ENCODE measurements at regions not wholly inside any gene's neighbourhood (a gene's known extent, or its start where the extent isn't known, plus 50 kb on each side); places are given as distances from the start of the nearest gene placed in this dataset.

DNA sequence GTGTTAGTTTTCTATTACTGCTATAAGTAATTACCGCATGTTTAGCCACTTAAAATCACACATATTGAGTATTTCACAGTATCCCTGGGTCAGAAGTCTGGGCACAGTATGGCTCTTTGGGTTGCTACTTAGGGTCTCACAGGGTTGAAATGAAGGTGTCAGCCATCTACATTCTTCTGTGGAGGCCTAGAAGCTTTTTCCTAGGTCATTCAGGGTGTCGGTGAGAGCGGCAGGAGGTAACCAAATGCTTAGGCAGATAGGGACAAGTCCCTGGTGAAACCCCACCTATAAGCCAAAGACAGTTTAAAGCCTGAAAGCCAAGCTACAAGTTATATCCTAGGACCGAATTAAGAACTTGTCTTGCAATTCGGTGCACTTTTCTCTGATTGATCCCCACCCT, 856.7 kb downstream of the PCDH17 start:
- TF ChIP-seq, protein P1, sequence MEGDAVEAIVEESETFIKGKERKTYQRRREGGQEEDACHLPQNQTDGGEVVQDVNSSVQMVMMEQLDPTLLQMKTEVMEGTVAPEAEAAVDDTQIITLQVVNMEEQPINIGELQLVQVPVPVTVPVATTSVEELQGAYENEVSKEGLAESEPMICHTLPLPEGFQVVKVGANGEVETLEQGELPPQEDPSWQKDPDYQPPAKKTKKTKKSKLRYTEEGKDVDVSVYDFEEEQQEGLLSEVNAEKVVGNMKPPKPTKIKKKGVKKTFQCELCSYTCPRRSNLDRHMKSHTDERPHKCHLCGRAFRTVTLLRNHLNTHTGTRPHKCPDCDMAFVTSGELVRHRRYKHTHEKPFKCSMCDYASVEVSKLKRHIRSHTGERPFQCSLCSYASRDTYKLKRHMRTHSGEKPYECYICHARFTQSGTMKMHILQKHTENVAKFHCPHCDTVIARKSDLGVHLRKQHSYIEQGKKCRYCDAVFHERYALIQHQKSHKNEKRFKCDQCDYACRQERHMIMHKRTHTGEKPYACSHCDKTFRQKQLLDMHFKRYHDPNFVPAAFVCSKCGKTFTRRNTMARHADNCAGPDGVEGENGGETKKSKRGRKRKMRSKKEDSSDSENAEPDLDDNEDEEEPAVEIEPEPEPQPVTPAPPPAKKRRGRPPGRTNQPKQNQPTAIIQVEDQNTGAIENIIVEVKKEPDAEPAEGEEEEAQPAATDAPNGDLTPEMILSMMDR (conservative IDR thresholded peaks at IDR 0.05; ENCODE audit: low read depth in 2 of 2): no peak
- TF ChIP-seq EZH2 (IDR thresholded peaks at IDR 0.05; ENCODE audit: low read depth, unreplicated experiment) (no peak), POLR2AphosphoS5 (IDR thresholded peaks at IDR 0.05; ENCODE audit: low read depth) (no peak), ZNF114 (CRISPR knock-in tag; IDR thresholded peaks at IDR 0.05) (no peak), JUNB (IDR thresholded peaks at IDR 0.05; ENCODE audit: unreplicated experiment) (no peak), EZH2phosphoT487 (IDR thresholded peaks at IDR 0.05; ENCODE audit: unreplicated experiment) (no peak), STAT1 (IDR thresholded peaks at IDR 0.05; ENCODE audit: unreplicated experiment) (no peak), ZNF331 (CRISPR knock-in tag; IDR thresholded peaks at IDR 0.05; ENCODE audit: low read depth) (no peak), CREB1 (CRISPR knock-in tag; IDR thresholded peaks at IDR 0.05; ENCODE audit: low read depth) (no peak)
- TF ChIP-seq, protein P2, sequence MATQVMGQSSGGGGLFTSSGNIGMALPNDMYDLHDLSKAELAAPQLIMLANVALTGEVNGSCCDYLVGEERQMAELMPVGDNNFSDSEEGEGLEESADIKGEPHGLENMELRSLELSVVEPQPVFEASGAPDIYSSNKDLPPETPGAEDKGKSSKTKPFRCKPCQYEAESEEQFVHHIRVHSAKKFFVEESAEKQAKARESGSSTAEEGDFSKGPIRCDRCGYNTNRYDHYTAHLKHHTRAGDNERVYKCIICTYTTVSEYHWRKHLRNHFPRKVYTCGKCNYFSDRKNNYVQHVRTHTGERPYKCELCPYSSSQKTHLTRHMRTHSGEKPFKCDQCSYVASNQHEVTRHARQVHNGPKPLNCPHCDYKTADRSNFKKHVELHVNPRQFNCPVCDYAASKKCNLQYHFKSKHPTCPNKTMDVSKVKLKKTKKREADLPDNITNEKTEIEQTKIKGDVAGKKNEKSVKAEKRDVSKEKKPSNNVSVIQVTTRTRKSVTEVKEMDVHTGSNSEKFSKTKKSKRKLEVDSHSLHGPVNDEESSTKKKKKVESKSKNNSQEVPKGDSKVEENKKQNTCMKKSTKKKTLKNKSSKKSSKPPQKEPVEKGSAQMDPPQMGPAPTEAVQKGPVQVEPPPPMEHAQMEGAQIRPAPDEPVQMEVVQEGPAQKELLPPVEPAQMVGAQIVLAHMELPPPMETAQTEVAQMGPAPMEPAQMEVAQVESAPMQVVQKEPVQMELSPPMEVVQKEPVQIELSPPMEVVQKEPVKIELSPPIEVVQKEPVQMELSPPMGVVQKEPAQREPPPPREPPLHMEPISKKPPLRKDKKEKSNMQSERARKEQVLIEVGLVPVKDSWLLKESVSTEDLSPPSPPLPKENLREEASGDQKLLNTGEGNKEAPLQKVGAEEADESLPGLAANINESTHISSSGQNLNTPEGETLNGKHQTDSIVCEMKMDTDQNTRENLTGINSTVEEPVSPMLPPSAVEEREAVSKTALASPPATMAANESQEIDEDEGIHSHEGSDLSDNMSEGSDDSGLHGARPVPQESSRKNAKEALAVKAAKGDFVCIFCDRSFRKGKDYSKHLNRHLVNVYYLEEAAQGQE (IDR thresholded peaks at IDR 0.05; ENCODE audit: unreplicated experiment): no peak

Measured in GM23338 (cell line).